Heart left ventricle (tissue), 13 donors: ENCODE measurements at regions not wholly inside any gene's neighbourhood (a gene's known extent, or its start where the extent isn't known, plus 50 kb on each side); places are given as distances from the start of the nearest gene placed in this dataset.

Source experiments
- POLR2A ChIP-seq, 2 donors: fragments of 450-650 bp; IDR thresholded peaks; one replicate each; pipeline ENCODE4 v1.6.1; 2017; ENCODE audit warnings: antibody characterized with exemption in 2 of 2, mild to moderate bottlenecking in 2 of 2, moderate library complexity in 2 of 2
- TF ChIP-seq, protein P1 (sequence below), 12 donors: fragments of 200-600 bp; sonication (generic) in 4 of 12; IDR thresholded peaks; one replicate each; pipeline versions ENCODE4 v1.5.0 to v1.8.0; 2018 to 2022; ENCODE audit warnings: antibody characterized with exemption in 12 of 12, mild to moderate bottlenecking in 5 of 12
- donor health status: ischemic (EF 13 %, LVEDD 7.1; RV severe dilation, severe dysfunction).
- donor health status: DM: no; HTN: yes; CAD: no.
- donor health status: DM: no; HTN: no; CAD: no.
- donor health status: ischemic (EF 25% LVEDD 6.9; RV normal size, moderate dysfunction).
- donor health status: ischemic (EF 25% LVEDD 5.7; RV mildly dilated, moderate dysfunction).
- donor health status: ischemic (EF 35%, LVEDD 5.7; RV mildly dilated, moderate dysfunction).
- donor health status: nonischemic (EF 11% LVEDD 7.7; RV severe dilation, severe dysfunction).
- donor health status: DM: yes; HTN: yes; CAD: no.
- donor health status: PGD.
- donor health status: ischemic (EF 29% LVEDD 5.4; RV normal size, mild dysfunction).
- donor health status: nonischemic (EF 23%, LVEDD 6.1; RV moderate dilation, normal function).

DNA sequence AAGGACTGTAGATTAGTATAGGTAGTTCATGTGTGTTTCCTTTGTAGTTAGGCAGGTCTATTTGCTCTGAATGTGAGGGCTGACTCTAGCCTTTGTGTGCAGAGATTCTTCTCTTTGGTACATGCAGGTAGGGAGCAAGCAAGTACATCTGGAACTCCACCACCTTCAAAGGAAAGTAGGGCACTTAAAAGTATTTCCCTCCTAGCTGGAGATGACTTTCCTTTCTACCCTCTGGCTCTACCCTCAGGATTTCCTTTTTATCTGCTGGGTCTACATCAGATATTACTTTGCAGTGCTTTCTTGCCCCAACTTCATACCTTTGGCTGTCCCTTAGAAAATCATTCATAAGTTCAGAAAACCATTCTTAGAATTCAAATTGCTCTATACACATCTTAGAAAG lies 91.7 kb upstream of the HIVEP3 start:
- TF ChIP-seq, protein P1, sequence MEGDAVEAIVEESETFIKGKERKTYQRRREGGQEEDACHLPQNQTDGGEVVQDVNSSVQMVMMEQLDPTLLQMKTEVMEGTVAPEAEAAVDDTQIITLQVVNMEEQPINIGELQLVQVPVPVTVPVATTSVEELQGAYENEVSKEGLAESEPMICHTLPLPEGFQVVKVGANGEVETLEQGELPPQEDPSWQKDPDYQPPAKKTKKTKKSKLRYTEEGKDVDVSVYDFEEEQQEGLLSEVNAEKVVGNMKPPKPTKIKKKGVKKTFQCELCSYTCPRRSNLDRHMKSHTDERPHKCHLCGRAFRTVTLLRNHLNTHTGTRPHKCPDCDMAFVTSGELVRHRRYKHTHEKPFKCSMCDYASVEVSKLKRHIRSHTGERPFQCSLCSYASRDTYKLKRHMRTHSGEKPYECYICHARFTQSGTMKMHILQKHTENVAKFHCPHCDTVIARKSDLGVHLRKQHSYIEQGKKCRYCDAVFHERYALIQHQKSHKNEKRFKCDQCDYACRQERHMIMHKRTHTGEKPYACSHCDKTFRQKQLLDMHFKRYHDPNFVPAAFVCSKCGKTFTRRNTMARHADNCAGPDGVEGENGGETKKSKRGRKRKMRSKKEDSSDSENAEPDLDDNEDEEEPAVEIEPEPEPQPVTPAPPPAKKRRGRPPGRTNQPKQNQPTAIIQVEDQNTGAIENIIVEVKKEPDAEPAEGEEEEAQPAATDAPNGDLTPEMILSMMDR (IDR thresholded peaks at IDR 0.05): no peak
- no peak for TF ChIP-seq POLR2A (IDR thresholded peaks at IDR 0.05)
